ENCODE measurements at regions not wholly inside any gene's neighbourhood (a gene's known extent, or its start where the extent isn't known, plus 50 kb on each side); places are given as distances from the start of the nearest gene placed in this dataset.

- DNase-seq (no peak), ATAC-seq (ENCODE audit: insufficient read depth, low read depth) (no peak)
- Histone ChIP-seq H3K9ac (ENCODE audit: low read depth, low read length) (no peak overlapping the region), H3K79me2 (ENCODE audit: insufficient read depth, low read length) (no peaks in the 10 kb centered on the region), H3K9me3 (ENCODE audit: insufficient read depth, low read length, severe bottlenecking) (no peaks in the 10 kb centered on the region), H4K20me1 (ENCODE audit: insufficient read depth, low read length) (no peaks in the 10 kb centered on the region), H3K36me3 (ENCODE audit: insufficient read depth, low read length) (no peaks in the 10 kb centered on the region), H3K27me3 (ENCODE audit: insufficient read depth, low read length, poor library complexity) (peaks cover 7% of the 10 kb centered on the region), H3K4me2 (ENCODE audit: insufficient read depth, low read length) (no peak overlapping the region), H3K4me3 (ENCODE audit: low read depth in 1 of 2, low read length in 2 of 2) (no peak overlapping the region), H2AFZ (ENCODE audit: low read depth, low read length) (no peak overlapping the region), H3K4me1 (ENCODE audit: insufficient read depth, low read length) (no peaks in the 10 kb centered on the region), H3K27ac (ENCODE audit: low read length) (no peak overlapping the region)
- no peak for TF ChIP-seq CTCF (IDR thresholded peaks at IDR 0.05; ENCODE audit: borderline replicate concordance, extremely low read depth, low read length, poor library complexity, severe bottlenecking)
- no peak for TF ChIP-seq EZH2 (IDR thresholded peaks at IDR 0.05; ENCODE audit: borderline replicate concordance, low read depth, low read length, severe bottlenecking)
Measured at GRCh38 chr9:1125741-1126140, 75.6 kb downstream of the DMRT2 start.

GRCh38 chr9:1128046-1128445 lies 77.9 kb downstream of the DMRT2 start:
- no peaks in the 10 kb centered on the region for H3K36me3 ChIP-seq (ENCODE audit: insufficient read depth, low read length)
- H2AFZ ChIP-seq (ENCODE audit: low read depth, low read length): no peak overlapping the region
- no peak for ATAC-seq (ENCODE audit: insufficient read depth, low read depth)
- TF ChIP-seq CTCF (IDR thresholded peaks at IDR 0.05; ENCODE audit: borderline replicate concordance, extremely low read depth, low read length, poor library complexity, severe bottlenecking) (no peak), EZH2 (IDR thresholded peaks at IDR 0.05; ENCODE audit: borderline replicate concordance, low read depth, low read length, severe bottlenecking) (no peak)
- no peaks in the 10 kb centered on the region for H4K20me1 ChIP-seq (ENCODE audit: insufficient read depth, low read length)
- no peaks in the 10 kb centered on the region for H3K4me1 ChIP-seq (ENCODE audit: insufficient read depth, low read length)
- DNase-seq: no peak
- H3K4me3 ChIP-seq (ENCODE audit: low read depth in 1 of 2, low read length in 2 of 2): no peak overlapping the region
- H3K27me3 ChIP-seq (ENCODE audit: insufficient read depth, low read length, poor library complexity): peaks cover 7% of the 10 kb centered on the region
- no peak overlapping the region for H3K27ac ChIP-seq (ENCODE audit: low read length)
- no peaks in the 10 kb centered on the region for H3K79me2 ChIP-seq (ENCODE audit: insufficient read depth, low read length)
- H3K4me2 ChIP-seq (ENCODE audit: insufficient read depth, low read length): no peak overlapping the region
- no peak overlapping the region for H3K9ac ChIP-seq (ENCODE audit: low read depth, low read length)
- H3K9me3 ChIP-seq (ENCODE audit: insufficient read depth, low read length, severe bottlenecking): no peaks in the 10 kb centered on the region

- H3K4me3 ChIP-seq (ENCODE audit: low read depth in 1 of 2, low read length in 2 of 2): no peak overlapping the region
Measured at GRCh38 chr9:1129382-1129781, 79.2 kb downstream of the DMRT2 start.

More at GRCh38 chr9:1129382-1129781, 79.2 kb downstream of the DMRT2 start:
- no peaks in the 10 kb centered on the region for H3K79me2 ChIP-seq (ENCODE audit: insufficient read depth, low read length)
- no peaks in the 10 kb centered on the region for H3K4me1 ChIP-seq (ENCODE audit: insufficient read depth, low read length)
- H3K9ac ChIP-seq (ENCODE audit: low read depth, low read length): no peak overlapping the region
- H3K27me3 ChIP-seq (ENCODE audit: insufficient read depth, low read length, poor library complexity): peaks cover 7% of the 10 kb centered on the region
- H3K9me3 ChIP-seq (ENCODE audit: insufficient read depth, low read length, severe bottlenecking): no peaks in the 10 kb centered on the region
- no peak for DNase-seq
- TF ChIP-seq EZH2 (IDR thresholded peaks at IDR 0.05; ENCODE audit: borderline replicate concordance, low read depth, low read length, severe bottlenecking) (no peak), CTCF (IDR thresholded peaks at IDR 0.05; ENCODE audit: borderline replicate concordance, extremely low read depth, low read length, poor library complexity, severe bottlenecking) (no peak)
- no peaks in the 10 kb centered on the region for H4K20me1 ChIP-seq (ENCODE audit: insufficient read depth, low read length)
- no peak overlapping the region for H2AFZ ChIP-seq (ENCODE audit: low read depth, low read length)
- H3K27ac ChIP-seq (ENCODE audit: low read length): no peak overlapping the region
- no peak for ATAC-seq (ENCODE audit: insufficient read depth, low read depth)
- H3K4me2 ChIP-seq (ENCODE audit: insufficient read depth, low read length): no peak overlapping the region
- no peaks in the 10 kb centered on the region for H3K36me3 ChIP-seq (ENCODE audit: insufficient read depth, low read length)

Measured in DND-41 (cell line).